Fibroblast of lung (primary cell): ENCODE measurements at regions not wholly inside any gene's neighbourhood (a gene's known extent, or its start where the extent isn't known, plus 50 kb on each side); places are given as distances from the start of the nearest gene placed in this dataset.

Experiments
- DNase-seq, 2 donors: peaks; one replicate each; pipeline versions ENCODE4 v3.0.0 to v3.0.0-alpha.2; 2010; ENCODE audit warnings: low read depth in 2 of 2
- H2AFZ ChIP-seq: 2 replicates; pipeline ENCODE4 v1.5.1; 2012; ENCODE audit warnings: low read length, control low read depth, inconsistent platforms
- H3K27ac ChIP-seq: 2 replicates; pipeline ENCODE4 v1.5.1; 2011; ENCODE audit warnings: low read length, control low read depth; ENCODE audit not compliant: insufficient read depth
- H3K27me3 ChIP-seq: 2 replicates; pipeline ENCODE4 v1.5.1; 2011; ENCODE audit warnings: mild to moderate bottlenecking, low read length; ENCODE audit not compliant: control insufficient read depth, insufficient read depth
- H3K36me3 ChIP-seq: 2 replicates; pipeline ENCODE4 v1.5.1; 2011; ENCODE audit warnings: low read length; ENCODE audit not compliant: control insufficient read depth, insufficient read depth
- H3K4me1 ChIP-seq: 2 replicates; pipeline ENCODE4 v1.5.1; 2011; ENCODE audit warnings: low read length; ENCODE audit not compliant: control insufficient read depth, insufficient read depth; ENCODE audit errors: extremely low read depth
- H3K4me2 ChIP-seq: 2 replicates; pipeline ENCODE4 v1.5.1; 2011; ENCODE audit warnings: low read length, control low read depth; ENCODE audit not compliant: insufficient read depth; ENCODE audit errors: extremely low read depth
- H3K4me3 ChIP-seq, 4 experiments: fragments of 200-600 bp in 1 of 4; sonication (generic) in 1 of 4; replicated peaks in 1 of 4; 2 replicates each; pipeline ENCODE4 v1.5.1; 2011 to 2016; ENCODE audit warnings: low read length in 4 of 4, low read depth in 3 of 4, mild to moderate bottlenecking in 3 of 4, control low read depth in 2 of 4, inconsistent platforms in 1 of 4, mixed read lengths in 1 of 4; ENCODE audit not compliant: insufficient read depth in 1 of 4; ENCODE audit errors: control extremely low read depth in 1 of 4
- H3K79me2 ChIP-seq: 2 replicates; pipeline ENCODE4 v1.5.1; 2012; ENCODE audit warnings: mild to moderate bottlenecking, low read length, inconsistent platforms; ENCODE audit not compliant: control insufficient read depth, insufficient read depth
- H3K9ac ChIP-seq: 2 replicates; pipeline ENCODE4 v1.5.1; 2011; ENCODE audit warnings: mild to moderate bottlenecking, low read length, control low read depth; ENCODE audit not compliant: insufficient read depth
- H3K9me3 ChIP-seq: 2 replicates; pipeline ENCODE4 v1.5.1; 2012; ENCODE audit warnings: low read depth, low read length; ENCODE audit not compliant: control insufficient read depth, insufficient read depth
- H4K20me1 ChIP-seq: 2 replicates; pipeline ENCODE4 v1.5.1; 2011; ENCODE audit warnings: low read length; ENCODE audit not compliant: control insufficient read depth, insufficient read depth; ENCODE audit errors: extremely low read depth
- EZH2 ChIP-seq: IDR thresholded peaks from 2 replicates; pipeline ENCODE4 v1.5.1; 2012; ENCODE audit warnings: low read length, control low read depth, mild to moderate bottlenecking; ENCODE audit errors: missing control alignments
- TF ChIP-seq, protein P1 (sequence below), 2 donors: IDR thresholded peaks in 1 of 2; conservative IDR thresholded peaks in 1 of 2; 1 replicate in 1 of 2; 2 replicates in 1 of 2; pipeline ENCODE4 v1.5.1; 2011 to 2012; ENCODE audit warnings: low read length in 2 of 2, control low read depth in 1 of 2, inconsistent platforms in 1 of 2, low read depth in 1 of 2, mild to moderate bottlenecking in 1 of 2

DNA sequence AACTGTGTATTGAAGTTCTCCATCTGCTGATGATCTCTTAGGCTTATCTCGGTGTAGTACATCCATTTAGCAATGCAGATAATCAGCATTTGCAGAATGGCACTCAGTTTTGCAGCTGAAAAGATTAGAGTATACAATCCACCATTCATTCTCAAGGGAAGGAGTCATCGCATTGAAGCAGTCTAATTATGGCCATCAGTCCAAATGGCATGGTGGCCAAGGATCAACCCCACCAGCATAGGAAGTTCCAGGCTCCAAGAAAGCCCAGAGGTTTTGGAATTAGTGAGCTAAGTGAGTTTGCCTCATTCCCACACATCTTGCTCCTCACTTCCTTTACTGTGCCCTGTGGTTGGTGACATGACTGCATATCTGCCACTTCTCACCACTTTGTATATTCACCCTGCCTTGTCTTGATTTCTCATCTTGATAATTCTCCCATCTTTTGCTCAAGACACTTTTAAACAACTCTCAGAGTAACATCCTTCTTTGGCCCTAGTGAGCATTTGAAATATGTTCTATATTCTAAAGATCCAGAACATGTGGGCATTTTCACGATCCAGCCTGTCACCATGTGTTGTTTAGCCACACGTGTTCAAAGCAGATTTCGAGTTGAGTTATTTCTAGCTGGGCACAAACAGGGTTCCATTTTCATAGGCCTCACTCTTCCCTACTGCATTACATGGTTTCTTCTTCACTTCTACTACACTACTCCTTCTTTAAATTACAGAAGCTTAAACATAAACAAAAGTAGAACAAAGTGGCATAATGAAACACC is 1119.8 kb downstream of the TSN start:
- Histone ChIP-seq H3K36me3 (no peaks in the 10 kb centered on the region), H3K9me3 (no peaks in the 10 kb centered on the region), H3K9ac (no peak overlapping the region), H3K4me2 (no peak overlapping the region), H3K27me3 (no peaks in the 10 kb centered on the region), H2AFZ (no peak overlapping the region), H4K20me1 (no peaks in the 10 kb centered on the region), H3K27ac (no peak overlapping the region), H3K79me2 (no peaks in the 10 kb centered on the region), H3K4me3 (no peak overlapping the region), H3K4me1 (no peaks in the 10 kb centered on the region)
- no peak for DNase-seq
- TF ChIP-seq, protein P1, sequence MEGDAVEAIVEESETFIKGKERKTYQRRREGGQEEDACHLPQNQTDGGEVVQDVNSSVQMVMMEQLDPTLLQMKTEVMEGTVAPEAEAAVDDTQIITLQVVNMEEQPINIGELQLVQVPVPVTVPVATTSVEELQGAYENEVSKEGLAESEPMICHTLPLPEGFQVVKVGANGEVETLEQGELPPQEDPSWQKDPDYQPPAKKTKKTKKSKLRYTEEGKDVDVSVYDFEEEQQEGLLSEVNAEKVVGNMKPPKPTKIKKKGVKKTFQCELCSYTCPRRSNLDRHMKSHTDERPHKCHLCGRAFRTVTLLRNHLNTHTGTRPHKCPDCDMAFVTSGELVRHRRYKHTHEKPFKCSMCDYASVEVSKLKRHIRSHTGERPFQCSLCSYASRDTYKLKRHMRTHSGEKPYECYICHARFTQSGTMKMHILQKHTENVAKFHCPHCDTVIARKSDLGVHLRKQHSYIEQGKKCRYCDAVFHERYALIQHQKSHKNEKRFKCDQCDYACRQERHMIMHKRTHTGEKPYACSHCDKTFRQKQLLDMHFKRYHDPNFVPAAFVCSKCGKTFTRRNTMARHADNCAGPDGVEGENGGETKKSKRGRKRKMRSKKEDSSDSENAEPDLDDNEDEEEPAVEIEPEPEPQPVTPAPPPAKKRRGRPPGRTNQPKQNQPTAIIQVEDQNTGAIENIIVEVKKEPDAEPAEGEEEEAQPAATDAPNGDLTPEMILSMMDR (conservative IDR thresholded peaks at IDR 0.05 in 1 of 2, IDR thresholded peaks at IDR 0.05 in 1 of 2; ENCODE audit: low read depth in 1 of 2, low read length in 2 of 2), result no peak
- no peak for TF ChIP-seq EZH2

DNA sequence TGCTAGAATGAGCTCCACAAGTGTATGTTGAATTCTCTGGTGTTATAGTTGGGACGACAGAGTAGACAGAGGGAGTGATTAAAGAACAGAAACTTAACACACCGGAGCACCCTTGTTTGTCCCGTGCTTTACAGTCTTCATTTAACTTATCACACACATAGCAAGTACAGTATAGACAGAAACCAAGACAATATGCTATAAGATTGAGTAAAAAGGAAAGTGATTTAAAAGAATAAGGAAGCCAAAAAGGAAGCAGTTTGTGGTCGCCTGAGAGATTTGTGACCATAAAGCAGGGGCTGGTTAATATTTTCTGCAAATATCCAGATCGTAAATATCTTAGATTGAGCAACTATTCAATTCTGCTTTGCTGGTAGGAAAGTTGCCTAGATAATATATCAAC is 1128.4 kb downstream of the TSN start:
- Histone ChIP-seq H3K27me3 (no peaks in the 10 kb centered on the region), H3K36me3 (no peaks in the 10 kb centered on the region), H3K79me2 (no peaks in the 10 kb centered on the region), H3K4me2 (no peak overlapping the region), H3K4me1 (no peaks in the 10 kb centered on the region), H4K20me1 (no peaks in the 10 kb centered on the region), H3K9me3 (no peaks in the 10 kb centered on the region), H3K27ac (no peak overlapping the region), H3K9ac (no peak overlapping the region), H2AFZ (no peak overlapping the region), H3K4me3 (no peak overlapping the region)
- no peak for TF ChIP-seq EZH2
- TF ChIP-seq, protein P1 (conservative IDR thresholded peaks at IDR 0.05 in 1 of 2, IDR thresholded peaks at IDR 0.05 in 1 of 2; ENCODE audit: low read depth in 1 of 2, low read length in 2 of 2), result no peak
- no peak for DNase-seq

- Histone ChIP-seq H3K4me1 (no peaks in the 10 kb centered on the region), H2AFZ (no peak overlapping the region), H3K4me2 (no peak overlapping the region), H3K9me3 (no peaks in the 10 kb centered on the region), H3K79me2 (no peaks in the 10 kb centered on the region), H4K20me1 (no peaks in the 10 kb centered on the region), H3K9ac (no peak overlapping the region), H3K36me3 (no peaks in the 10 kb centered on the region), H3K27me3 (no peaks in the 10 kb centered on the region), H3K4me3 (no peak overlapping the region), H3K27ac (no peak overlapping the region)
- TF ChIP-seq, protein P1 (conservative IDR thresholded peaks at IDR 0.05 in 1 of 2, IDR thresholded peaks at IDR 0.05 in 1 of 2; ENCODE audit: low read depth in 1 of 2, low read length in 2 of 2), result no peak
- TF ChIP-seq EZH2, result no peak
- DNase-seq, result no peak
These were observed 1129.4 kb downstream of the TSN start for GRCh38 chr2:122884889-122885288.
